H1 (cell line): ENCODE measurements at regions not wholly inside any gene's neighbourhood (a gene's known extent, or its start where the extent isn't known, plus 50 kb on each side); places are given as distances from the start of the nearest gene placed in this dataset.
"Not testable (repeated sequence)": the region's sequence is repeated elsewhere in the genome, so short reads cannot be mapped to it uniquely, and the experiment has no call there.

Experiments used
- CEBPB ChIP-seq: IDR thresholded peaks from 2 replicates; pipeline ENCODE4 v1.6.1; 2012; ENCODE audit warnings: low read depth, low read length
- CHD2 ChIP-seq: IDR thresholded peaks from 2 replicates; pipeline ENCODE4 v1.6.1; 2012; ENCODE audit warnings: low read length, improper control_type of control experiment
- CTCF ChIP-seq, 3 experiments: IDR thresholded peaks; 1 replicate in 2 of 3; 2 replicates in 1 of 3; pipeline versions ENCODE4 v1.5.1 to v1.6.1; 2011; ENCODE audit warnings: low read length in 3 of 3, mild to moderate bottlenecking in 3 of 3, inconsistent platforms in 2 of 3, low read depth in 1 of 3, moderate library complexity in 1 of 3; ENCODE audit not compliant: insufficient read depth in 1 of 3; ENCODE audit errors: control extremely low read depth in 1 of 3
- EP300 ChIP-seq, 2 experiments: IDR thresholded peaks; 1 replicate in 1 of 2; 2 replicates in 1 of 2; pipeline ENCODE4 v1.6.1; 2011 to 2012; ENCODE audit warnings: low read depth in 2 of 2, low read length in 2 of 2, mild to moderate bottlenecking in 2 of 2, borderline replicate concordance in 1 of 2, inconsistent platforms in 1 of 2, moderate library complexity in 1 of 2
- EZH2 ChIP-seq: fragments of 200-600 bp; sonication (generic); IDR thresholded peaks from 2 replicates; pipeline ENCODE4 v1.7.1; 2012; ENCODE audit warnings: low read depth, mild to moderate bottlenecking, moderate library complexity, low read length, inconsistent platforms; ENCODE audit not compliant: severe bottlenecking
- GABPA ChIP-seq: IDR thresholded peaks from 2 replicates; pipeline ENCODE4 v1.6.1; 2011; ENCODE audit warnings: mild to moderate bottlenecking, low read length, moderate library complexity, borderline replicate concordance; ENCODE audit not compliant: insufficient read depth
- KDM4A ChIP-seq: IDR thresholded peaks from one replicate; pipeline ENCODE4 v1.7.1; 2012; ENCODE audit warnings: low read depth, mild to moderate bottlenecking, moderate library complexity, low read length, inconsistent platforms; ENCODE audit not compliant: severe bottlenecking
- POLR2A ChIP-seq, 2 experiments: IDR thresholded peaks; 1 replicate in 1 of 2; 2 replicates in 1 of 2; pipeline ENCODE4 v1.6.1; 2011; ENCODE audit warnings: low read depth in 2 of 2, low read length in 2 of 2, mild to moderate bottlenecking in 2 of 2; ENCODE audit errors: control extremely low read depth in 1 of 2
- POLR2AphosphoS5 ChIP-seq: IDR thresholded peaks from 2 replicates; pipeline ENCODE4 v1.6.1; 2011; ENCODE audit warnings: low read depth, low read length
- SIX5 ChIP-seq: IDR thresholded peaks from 2 replicates; pipeline ENCODE4 v1.6.1; 2011; ENCODE audit warnings: mild to moderate bottlenecking, low read depth, low read length
- SP1 ChIP-seq: IDR thresholded peaks from 2 replicates; pipeline ENCODE4 v1.6.1; 2011; ENCODE audit warnings: low read depth, low read length
- TAF1 ChIP-seq: IDR thresholded peaks from 2 replicates; pipeline ENCODE4 v1.6.1; 2011; ENCODE audit warnings: mild to moderate bottlenecking, low read depth, low read length
- YY1 ChIP-seq: IDR thresholded peaks from 2 replicates; pipeline ENCODE4 v1.6.1; 2011; ENCODE audit warnings: low read depth, mild to moderate bottlenecking, low read length
- TF ChIP-seq, protein P1 (sequence below): IDR thresholded peaks from 2 replicates; pipeline ENCODE4 v1.6.1; 2012; ENCODE audit warnings: inconsistent platforms

- not testable (repeated sequence) for TF ChIP-seq CEBPB; EZH2; CTCF (IDR thresholded peaks at IDR 0.05; ENCODE audit: control extremely low read depth in 1 of 3, insufficient read depth in 1 of 3, low read depth in 1 of 3, low read length in 3 of 3); SP1; POLR2A (IDR thresholded peaks at IDR 0.05; ENCODE audit: control extremely low read depth in 1 of 2, low read depth in 2 of 2, low read length in 2 of 2); YY1; EP300 (IDR thresholded peaks at IDR 0.05; ENCODE audit: borderline replicate concordance in 1 of 2, low read depth in 2 of 2, low read length in 2 of 2); KDM4A; TAF1; GABPA; CHD2; SIX5; POLR2AphosphoS5
- TF ChIP-seq, protein P1, sequence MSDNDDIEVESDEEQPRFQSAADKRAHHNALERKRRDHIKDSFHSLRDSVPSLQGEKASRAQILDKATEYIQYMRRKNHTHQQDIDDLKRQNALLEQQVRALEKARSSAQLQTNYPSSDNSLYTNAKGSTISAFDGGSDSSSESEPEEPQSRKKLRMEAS, result not testable (repeated sequence)
These were observed 385.1 kb downstream of the PCDH10 start for GRCh38 chr4:133534224-133534623.
